NCI-H2227 (cell line): ENCODE measurements at regions not wholly inside any gene's neighbourhood (a gene's known extent, or its start where the extent isn't known, plus 50 kb on each side); places are given as distances from the start of the nearest gene placed in this dataset.

Experiments
- DNase-seq: peaks from one replicate; lab custom pipeline; 2025; ENCODE audit not compliant: unreplicated experiment; lab: John Stamatoyannopoulos, UW

DNA sequence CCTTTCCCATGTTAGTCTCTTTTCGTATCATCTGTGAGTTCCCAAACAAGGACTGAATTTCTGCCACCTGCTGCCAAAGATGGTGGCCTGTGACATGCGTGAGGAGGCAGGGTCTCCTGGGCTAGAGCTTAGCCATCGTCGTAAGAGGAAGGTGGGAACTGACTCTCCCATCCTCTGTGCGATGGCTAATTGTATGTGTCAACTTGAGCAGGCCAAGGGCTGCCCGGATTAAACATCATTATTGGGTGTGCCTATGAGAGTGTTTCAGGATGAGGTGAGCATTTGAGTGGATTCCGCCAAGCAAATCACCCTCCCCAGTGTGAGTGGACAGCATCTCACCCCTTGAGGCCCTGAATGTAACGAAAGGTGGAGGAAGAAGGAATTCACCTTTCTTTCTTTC, 220.7 kb upstream of the DIO3 start:
- no peak for DNase-seq

DNA sequence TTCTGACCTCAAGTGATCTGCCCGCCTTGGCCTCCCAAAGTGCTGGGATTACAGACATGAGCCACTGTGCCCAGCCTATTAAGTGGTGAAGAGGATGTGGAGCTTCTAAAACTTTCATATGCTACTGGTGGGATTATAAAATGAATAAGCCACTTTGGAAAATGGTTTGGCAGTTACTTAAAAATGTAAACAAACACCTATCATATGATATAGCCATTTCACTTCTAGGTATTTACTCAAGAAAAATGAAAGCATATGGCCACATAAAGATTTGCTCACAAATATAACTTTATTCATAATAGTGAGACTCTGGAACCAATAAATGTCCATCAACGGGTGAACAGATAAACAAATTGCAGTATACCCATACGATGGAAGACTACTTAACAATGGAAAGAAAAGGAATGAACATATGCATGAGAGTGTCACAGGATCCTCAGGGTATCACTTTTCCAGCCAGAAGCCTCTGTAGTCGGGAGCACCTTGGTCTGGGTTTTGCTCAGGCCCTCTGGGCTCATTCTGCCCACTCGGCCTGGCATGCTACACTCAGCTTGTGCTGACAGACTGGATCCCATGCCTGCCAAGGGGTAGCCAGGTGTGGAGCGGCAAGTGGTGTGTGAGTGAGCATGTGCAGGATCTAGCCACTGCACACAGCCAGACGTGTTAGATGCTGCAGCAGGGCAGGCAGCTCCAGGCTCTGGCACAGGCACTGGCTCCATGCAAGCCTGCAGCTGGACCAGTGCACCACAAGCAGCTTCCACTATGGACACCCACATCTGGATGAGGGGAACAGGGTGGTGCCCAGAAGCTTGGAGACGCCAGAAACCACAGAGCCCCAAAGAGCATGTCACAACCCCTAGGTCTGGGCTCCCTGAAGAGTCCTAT, 213.2 kb upstream of the DIO3 start:
- DNase-seq = no peak

DNA sequence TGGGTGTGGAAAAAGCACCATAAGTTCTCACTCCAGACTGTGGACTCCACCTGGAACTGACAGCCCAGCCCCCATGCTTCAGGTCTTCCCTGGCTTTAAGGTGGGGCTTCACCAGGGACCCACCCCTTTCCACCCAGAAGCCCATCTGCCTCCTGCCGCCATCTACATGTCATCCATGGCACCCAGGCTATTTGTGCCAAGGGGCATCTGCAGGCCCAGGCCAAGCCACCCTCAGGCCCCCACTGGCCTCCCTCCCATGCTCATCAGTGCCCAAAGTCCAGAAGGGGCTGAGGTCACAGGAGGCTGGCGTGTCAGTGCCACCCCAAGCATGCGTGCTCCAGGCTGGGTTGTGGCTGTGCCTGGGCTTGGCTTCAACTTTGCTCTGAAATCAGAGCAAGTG, 212.2 kb upstream of the DIO3 start:
- DNase-seq = no peak

DNA sequence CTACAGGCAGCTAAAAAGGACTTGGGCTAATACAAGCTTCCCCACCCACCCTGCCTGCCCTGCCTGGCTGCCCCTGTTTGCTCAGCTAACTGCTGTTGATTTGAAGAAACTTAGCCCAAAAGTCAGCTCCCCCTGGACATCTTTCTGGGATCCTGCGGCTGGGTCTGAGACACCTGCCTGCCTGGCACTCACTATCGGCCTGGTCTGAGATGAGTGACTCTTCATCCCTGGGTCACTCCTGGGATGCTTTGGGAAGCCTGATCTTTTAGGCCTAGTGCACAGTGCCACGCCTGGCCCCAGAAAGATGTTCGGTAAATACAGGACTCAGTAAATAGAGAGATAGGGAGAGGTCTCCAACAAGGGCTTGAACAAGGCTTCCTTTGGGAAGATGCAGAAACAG, 211.3 kb upstream of the DIO3 start:
- DNase-seq = no peak

DNA sequence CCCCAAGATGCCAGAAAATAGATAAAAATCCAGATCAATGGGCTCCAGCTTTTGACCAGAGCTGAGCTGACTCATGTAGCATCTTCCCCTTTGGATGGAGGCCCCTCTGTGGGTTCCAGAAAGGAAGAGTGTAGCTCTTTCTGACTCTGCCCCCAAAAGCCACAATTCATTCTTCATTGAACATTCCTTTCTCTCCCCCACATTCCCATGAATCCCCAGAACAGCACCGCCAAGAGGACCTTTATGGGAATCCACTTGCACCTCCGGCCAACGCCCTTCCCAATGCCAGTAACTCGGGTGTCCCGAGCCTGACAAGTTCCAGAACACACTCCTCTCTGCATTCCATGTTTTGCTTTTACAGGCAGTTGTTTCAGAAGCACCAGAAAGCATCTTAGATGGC, 210.6 kb upstream of the DIO3 start:
- no peak for DNase-seq

DNA sequence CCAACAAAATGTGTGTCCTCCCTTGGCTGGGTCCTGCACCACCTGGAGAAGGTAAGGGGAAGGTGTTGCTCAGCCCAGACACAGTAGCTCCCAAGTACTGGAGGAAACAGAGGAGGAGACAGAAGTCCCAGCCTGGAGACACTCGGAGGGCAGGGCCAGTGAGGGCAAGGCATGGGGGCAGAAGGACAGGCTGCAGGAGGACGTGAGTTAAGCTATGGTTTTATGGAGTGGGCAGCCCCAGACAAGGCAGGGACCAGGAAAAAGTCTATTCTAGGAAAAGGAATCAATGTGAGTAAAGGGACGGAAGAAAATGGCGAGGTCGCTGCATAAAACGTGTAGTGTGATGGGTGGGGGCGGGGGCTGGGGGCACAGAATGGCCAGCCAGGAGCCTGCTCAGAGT, 210.1 kb upstream of the DIO3 start:
- no peak for DNase-seq

DNA sequence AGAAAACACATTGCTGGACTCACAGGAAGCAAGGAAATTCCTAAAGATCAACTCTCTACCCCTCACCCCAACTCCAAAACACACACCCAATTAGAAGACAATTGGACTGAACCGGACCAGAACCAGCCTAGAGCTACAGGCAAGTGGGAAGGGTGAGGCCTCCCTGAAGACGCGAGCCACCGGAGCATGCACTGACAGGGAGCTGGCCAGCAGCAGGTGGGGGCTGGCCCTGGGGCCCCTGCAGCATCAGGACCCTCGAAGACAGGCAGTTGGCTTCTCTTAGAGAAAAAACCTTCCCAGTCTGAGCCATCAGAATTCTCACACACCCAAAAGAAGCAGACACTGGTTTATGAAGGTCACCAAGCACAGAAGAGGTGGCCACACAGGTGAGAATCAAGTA, 209.5 kb upstream of the DIO3 start:
- no peak for DNase-seq

DNA sequence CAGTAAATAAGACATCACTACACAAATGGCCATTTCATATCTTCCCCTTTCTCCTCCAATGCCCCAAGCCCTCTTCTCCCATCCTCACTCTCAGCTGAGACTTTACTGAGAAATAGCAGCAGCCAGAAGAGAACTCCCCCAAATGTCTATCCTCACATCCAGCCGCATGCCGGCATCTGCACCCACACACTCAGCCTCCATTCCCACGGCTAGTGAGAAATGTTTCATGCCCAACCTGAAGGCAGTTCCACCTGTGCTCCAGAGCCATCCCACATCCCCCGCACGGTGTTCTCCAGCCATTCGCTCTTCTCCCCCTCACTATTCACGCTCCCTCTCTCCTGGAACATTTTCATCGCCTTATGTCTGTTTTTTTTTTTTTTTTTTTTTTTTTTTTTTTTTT, 208.7 kb upstream of the DIO3 start:
- no peak for DNase-seq

DNA sequence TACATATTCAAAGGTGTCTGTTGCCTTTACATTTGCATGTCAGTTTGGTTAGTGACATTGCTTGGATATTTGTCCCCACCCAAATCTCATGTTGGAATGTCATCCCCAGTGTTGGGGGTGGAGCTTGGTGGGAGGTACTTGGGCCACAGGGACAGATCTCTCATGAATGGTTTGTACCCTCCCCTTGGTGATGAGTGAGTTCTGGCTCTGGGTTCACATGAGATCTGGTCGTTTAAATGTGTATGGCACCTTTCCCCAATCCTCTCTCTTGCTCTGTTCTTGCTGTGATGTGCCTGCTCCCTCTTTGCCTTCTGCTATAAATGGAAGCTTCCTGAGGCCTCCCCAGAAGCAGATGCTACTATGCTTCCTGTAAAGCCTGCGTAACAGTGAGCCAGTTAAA, 207.9 kb upstream of the DIO3 start:
- DNase-seq = no peak

DNA sequence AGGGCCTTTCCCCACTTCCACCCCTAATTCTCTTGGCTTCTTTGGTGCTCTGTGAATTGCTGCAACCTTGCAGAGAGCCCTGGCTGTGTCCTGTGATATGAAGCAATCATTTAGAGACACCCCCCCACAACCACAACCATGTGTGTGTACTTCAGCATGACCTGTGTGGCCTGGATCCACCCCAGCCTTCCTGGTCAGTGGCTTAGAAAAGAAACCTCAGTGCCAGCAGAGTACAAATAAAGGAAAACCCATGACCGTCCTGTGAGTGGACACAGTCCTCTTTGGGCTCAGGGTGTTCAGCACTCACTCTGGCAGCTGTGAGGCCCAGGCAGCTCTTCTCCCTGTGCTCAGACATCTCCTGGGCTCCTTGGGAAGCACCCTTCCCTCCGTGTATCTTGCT, 206.6 kb upstream of the DIO3 start:
- DNase-seq = no peak

DNA sequence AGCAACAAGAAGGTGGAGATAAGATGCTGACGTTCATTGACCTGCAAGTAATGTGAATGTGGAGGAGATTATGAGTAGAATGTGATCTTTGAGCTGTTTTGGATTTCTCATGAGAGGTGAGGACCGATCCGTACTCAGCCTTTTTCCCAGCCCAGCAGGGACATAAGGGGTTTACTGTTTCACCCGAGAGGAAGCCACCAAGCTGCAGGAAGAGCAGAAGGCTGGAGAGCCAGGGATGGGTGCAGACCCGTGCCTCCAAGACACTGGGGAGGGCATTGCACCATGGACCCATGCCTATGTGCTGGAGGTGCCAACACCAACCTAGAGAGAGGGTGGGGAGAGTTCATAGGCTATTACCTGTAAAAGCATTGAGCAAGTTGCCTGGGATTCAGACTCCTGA, 206.0 kb upstream of the DIO3 start:
- DNase-seq = no peak

DNA sequence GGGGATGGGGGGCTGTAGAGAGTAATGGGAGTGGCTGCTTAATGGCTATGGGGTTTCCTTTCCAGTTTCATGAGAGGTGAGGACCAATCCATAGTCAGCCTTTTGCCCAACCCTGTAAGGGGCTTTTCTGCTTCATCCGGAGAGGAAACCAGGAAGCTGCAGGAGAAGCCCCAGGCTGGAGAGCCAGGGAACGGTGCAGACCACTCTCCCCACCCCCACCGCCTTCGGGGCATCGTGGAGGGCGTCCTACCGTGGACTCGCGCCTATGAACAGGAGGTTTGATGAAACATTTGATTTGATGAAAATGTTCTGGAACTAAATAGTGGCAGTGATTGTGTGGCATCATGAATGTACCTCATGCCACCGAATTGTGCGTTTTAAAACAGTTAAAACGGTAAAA, 204.3 kb upstream of the DIO3 start:
- DNase-seq = no peak

DNA sequence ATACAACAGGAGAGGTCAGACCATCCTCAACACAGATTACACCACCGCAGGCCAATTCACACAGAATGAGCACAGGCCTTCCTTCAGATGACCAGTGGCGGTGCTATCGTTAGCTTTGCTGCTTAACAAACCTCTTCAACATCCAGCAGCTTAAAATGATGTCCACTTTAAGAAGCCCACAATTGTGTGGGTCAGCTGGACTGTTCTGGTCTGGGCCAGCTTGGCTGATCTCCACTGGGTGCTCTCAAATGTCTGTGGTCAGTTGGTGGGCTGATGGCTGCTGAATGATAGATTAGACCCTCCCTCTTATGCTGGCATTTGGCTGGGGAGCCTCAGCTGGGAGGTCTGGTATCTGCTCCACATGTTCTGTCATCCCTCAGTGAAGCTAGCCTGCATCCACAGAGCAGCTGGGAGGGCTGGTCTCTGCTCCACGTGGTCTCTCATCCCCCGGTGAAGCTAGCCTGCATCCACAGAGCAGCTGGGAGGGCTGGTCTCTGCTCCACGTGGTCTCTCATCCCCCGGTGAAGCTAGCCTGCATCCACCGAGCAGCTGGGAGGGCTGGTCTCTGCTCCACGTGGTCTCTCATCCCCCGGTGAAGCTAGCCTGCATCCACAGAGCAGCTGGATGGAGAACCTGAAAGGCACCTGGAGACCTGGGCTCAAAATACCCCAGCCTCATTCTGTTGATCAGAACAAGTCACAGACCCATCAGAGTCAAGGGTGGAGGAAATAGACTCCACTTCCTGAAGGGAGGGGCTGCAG, 203.6 kb upstream of the DIO3 start:
- no peak for DNase-seq

DNA sequence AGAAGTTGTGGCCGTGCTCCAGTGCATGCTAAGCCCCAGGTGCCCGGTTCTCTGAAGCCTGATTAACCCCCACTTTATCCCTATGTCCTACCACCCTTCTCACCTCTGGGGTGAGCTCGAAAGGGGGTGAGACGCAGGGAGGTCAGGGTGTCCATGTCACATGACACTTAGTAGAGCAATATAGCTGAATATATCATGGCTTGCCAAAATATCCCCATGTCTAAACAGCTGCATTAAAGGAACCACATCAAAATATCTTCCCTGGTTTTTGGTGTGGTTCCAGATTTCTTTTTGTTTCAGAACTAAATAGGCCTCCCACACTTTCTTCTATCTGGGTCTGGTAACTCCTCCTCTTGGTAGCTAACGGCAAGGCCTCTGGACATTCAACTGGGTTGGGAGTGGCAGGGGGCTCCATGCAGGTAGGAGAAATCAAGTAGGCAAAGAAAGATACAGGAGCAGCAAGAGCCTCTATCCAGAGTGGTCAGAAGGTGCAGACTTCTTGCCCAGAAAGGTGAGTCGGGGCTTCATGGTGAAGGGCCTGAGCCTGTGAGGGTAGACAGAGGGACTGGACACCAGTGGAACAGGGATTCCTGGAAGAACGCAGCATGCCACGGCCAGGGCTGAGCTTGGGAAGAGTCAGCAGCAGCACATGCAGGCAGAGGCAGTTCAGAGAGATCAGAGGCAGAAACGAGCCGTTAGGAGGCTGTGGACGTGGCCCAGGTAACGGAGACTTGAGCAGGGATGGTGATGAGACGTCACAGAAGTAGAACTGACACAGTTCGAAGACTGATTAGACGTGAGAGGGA, 202.8 kb upstream of the DIO3 start:
- no peak for DNase-seq

DNA sequence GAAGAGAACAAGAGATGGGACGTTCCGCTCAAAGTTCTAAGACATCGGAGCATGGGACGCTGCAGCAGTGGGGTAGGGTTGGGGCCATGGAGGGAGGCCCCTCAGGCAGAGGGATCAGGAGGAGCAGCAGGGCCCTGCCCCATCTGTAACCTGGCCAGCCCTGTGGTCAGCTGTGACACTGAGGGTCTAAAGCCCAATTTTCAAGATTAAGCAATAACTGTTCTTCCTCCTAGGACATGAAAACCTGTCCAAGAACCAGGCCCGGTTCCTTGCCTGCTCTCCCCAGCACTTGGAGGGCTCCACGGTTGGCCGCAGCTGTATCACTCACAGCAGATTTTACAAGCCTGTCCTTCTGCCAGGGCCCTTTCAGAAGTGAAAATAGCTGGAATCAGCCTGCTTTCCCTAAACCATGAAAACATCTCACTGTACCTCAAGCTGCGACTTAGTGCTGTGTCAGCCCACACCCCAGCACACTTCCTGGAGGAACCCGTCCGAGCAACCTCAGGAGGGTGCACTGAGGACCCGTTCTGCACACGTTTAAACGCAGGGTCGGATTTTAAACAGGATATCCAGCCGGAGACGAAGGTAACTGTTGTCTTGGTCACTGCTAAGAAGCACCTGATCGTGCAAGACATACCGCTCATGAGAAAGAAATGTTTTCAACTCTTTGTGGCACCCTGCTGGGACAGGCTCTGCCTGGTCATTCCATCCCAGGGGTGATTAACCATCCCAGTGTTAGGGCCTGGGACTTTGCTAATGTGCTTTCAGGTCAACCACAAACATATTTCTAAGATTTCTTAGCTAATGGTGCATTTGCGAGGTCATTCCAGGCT, 201.9 kb upstream of the DIO3 start:
- DNase-seq = no peak

DNA sequence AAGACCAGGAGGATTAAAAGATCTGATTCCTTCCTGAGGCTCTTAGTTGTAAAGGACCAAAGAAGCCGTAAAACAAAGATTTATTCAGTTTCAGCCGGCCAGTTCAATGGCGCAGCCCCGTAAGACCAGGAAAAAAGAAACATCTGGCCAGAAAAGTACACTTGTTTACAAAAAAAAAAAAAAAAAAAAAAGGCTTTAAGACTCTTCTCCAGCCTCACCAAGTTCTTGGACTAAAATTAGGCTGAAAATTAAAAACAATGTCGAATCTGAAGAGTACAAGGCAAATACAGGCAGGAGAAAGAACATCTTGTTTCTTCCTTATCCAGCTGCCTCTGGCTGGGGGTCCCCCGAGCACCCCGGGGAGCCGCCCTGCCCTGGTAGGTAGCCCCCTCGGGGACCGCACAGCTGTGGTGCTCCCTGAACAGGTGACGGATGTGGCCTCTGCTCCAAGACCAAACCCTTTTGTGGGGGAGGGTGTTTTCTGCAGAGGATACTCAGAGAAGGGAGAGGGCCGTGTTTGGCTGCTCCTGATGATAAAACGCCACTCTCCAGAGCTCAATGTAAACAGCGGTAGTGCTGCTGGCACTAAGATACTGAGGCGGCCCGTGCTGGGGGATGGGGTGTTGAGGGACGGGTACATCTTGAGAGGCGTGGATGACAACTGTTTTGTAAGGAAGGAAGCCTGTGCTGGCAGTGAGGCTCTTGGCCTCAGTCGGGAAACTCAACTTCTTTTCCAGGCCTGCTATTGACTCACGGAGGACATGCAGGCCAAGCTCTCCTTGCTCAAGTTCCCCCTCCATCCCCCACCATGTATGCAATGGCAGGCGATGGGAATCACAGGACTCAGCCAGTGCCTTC, 201.0 kb upstream of the DIO3 start:
- no peak for DNase-seq

DNA sequence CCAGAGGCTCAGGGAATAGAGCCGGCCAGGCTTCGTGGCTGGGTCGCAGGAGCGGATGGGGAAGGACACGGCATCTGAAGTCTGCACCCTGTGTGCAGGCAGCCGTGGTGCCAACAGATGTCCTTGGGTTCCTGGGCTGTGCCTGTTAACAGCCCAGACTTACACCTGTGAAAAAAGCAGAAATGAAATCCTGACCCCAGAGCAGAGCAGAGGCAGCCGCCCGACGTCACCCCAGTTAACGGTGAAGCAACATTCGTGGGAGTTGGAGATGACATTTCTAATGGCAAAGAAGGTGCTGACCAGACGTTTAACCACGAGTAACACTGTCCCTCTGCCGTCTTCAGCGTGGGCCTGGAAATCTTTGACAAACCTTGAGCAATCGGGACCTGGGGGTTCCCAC, 200.3 kb upstream of the DIO3 start:
- DNase-seq = no peak

DNA sequence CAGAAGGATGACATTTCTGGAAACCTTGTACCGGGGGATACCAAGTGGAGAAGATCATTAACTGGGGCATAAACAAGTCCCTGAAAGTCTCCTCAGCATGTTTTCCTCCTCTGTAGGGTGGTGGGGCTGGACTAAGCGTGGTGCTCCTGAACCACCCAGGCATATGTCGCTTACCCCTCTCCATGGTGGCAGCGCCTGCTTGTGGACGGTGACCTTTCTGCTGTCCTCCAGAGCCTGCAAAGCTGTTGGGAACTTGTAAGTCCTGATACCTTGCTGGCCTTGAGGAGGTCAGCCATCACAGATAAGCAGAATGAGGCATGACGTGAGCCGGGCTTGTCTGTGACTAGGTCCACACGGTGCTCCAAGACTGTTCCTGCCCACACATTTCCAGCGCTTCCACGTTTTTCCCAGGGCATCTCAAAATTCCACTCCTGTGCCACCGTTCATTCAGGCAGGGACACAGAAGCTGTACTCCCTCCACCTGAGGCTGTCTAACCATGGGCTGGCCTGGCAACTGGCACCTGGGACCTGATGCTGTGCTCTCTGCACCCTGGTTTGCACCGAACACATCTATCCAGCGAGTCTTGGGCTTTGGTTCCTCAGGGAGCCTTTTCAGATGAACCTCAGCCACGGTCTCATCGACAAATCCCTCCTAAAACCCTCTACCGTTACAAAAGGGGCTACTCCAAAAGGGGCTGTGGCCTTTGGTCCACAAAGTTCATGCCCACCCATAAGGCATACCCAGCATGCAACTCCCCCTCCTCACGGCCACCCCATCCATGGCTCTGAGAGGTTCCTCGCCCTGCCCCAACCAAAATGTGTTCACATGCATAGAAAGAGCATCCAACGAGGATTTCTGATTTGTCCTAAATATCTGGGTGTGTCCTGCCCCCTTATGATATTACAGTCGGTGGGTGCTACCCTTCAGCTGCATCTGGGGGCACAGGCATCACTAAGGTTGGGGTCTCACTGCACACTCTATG, 199.6 kb upstream of the DIO3 start:
- no peak for DNase-seq
